K562 (cell line): ENCODE measurements at regions not wholly inside any gene's neighbourhood (a gene's known extent, or its start where the extent isn't known, plus 50 kb on each side); places are given as distances from the start of the nearest gene placed in this dataset.

ENCODE experiments used
- ATAC-seq: fragments of 200-7000 bp; cut with Tn5 transposase; 3 replicates; pipeline ENCODE4 v1.9.1; 2020; ENCODE audit warnings: moderate library complexity
- BruUV-seq: library from RNA; stranded (reverse); fragments of 400-500 nt; replicated peaks from 2 replicates; lab custom pipeline; 2021; lab: Mats Ljungman, UMichigan
- CTCF ChIA-PET: fragments of 300-600 bp; formaldehyde crosslinking; extraction: SDS; loops from one replicate; lab custom pipeline; 2021; ENCODE audit warnings: low intra/inter-chr PET ratio; lab: Yijun Ruan, JAX
- POLR2A ChIA-PET: fragments of 300-600, 350-650 bp; sonication (Branson Sonifier 250); formaldehyde crosslinking; extraction: SDS; loops from one replicate; lab custom pipeline; 2021; ENCODE audit warnings: antibody characterized with exemption, inconsistent platforms; lab: Yijun Ruan, JAX
- DNase-seq, 4 experiments: peaks; one replicate each; pipeline versions ENCODE4 v3.0.0 to v3.0.0-alpha.2; 2011 to 2018; ENCODE audit warnings: low spot score in 3 of 4, mixed read lengths in 3 of 4; ENCODE audit errors: extremely low read depth in 1 of 4
- FAIRE-seq: peaks from 2 replicates; lab custom pipeline; 2011; peaks lifted over from hg19 to GRCh38; lab: Jason Lieb, UNC
- H2AFZ ChIP-seq: 2 replicates; pipeline ENCODE4 v1.6.0; 2011; ENCODE audit warnings: low read depth, low read length, control low read depth, inconsistent platforms
- H3K27ac ChIP-seq: fragments of 200-600 bp; 3 replicates; pipeline ENCODE4 v1.8.0; 2011; ENCODE audit warnings: low read depth, mild to moderate bottlenecking, control low read depth, inconsistent platforms, low read length, moderate library complexity, mixed read lengths; ENCODE audit errors: extremely low read depth
- H3K27me3 ChIP-seq, 2 experiments: fragments of 300-600 bp in 1 of 2; 2 replicates in 1 of 2; 3 replicates in 1 of 2; pipeline versions ENCODE4 v1.6.0 to v1.8.0; 2011; ENCODE audit warnings: inconsistent platforms in 2 of 2, low read length in 2 of 2, mild to moderate bottlenecking in 1 of 2, mixed read lengths in 1 of 2, moderate library complexity in 1 of 2; ENCODE audit not compliant: control insufficient read depth in 2 of 2, insufficient read depth in 2 of 2
- H3K36me3 ChIP-seq: fragments of 300-600 bp; 3 replicates; pipeline ENCODE4 v1.8.0; 2011; ENCODE audit warnings: mild to moderate bottlenecking, low read length, inconsistent platforms; ENCODE audit not compliant: control insufficient read depth, insufficient read depth
- H3K4me1 ChIP-seq, 2 experiments: fragments of 200-600 bp in 1 of 2; replicated peaks in 1 of 2; 2 replicates in 1 of 2; 3 replicates in 1 of 2; pipeline versions ENCODE4 v1.5.1 to v1.8.0; 2011; ENCODE audit warnings: inconsistent platforms in 2 of 2, low read length in 2 of 2, mild to moderate bottlenecking in 1 of 2, mixed read lengths in 1 of 2, moderate library complexity in 1 of 2; ENCODE audit not compliant: control insufficient read depth in 2 of 2, insufficient read depth in 2 of 2
- H3K4me2 ChIP-seq: 2 replicates; pipeline ENCODE4 v1.6.1; 2011; ENCODE audit warnings: low read length, control low read depth, inconsistent platforms, mixed read lengths; ENCODE audit not compliant: insufficient read depth
- H3K4me3 ChIP-seq: fragments of 200-600 bp; sonication (generic), shearing (Covaris generic); 2 replicates; pipeline ENCODE4 v1.5.1; 2016; ENCODE audit warnings: control low read depth, inconsistent platforms
- H3K79me2 ChIP-seq: fragments of 200-600 bp; 3 replicates; pipeline ENCODE4 v1.8.0; 2011; ENCODE audit warnings: low read length, inconsistent platforms; ENCODE audit not compliant: control insufficient read depth, insufficient read depth
- H3K9ac ChIP-seq, 2 experiments: 2 replicates each; pipeline versions ENCODE4 v1.6.0 to v1.6.1; 2011; ENCODE audit warnings: low read depth in 2 of 2, low read length in 2 of 2, control low read depth in 1 of 2, inconsistent platforms in 1 of 2, mild to moderate bottlenecking in 1 of 2, mixed read lengths in 1 of 2; ENCODE audit not compliant: insufficient read depth in 1 of 2
- H3K9me1 ChIP-seq: one replicate; pipeline ENCODE4 v1.6.0; 2011; ENCODE audit warnings: inconsistent platforms, mild to moderate bottlenecking, low read length, moderate library complexity; ENCODE audit not compliant: control insufficient read depth, insufficient read depth
- H3K9me3 ChIP-seq: replicated peaks from 2 replicates; pipeline ENCODE4 v1.5.1; 2011; ENCODE audit warnings: low read depth, low read length, inconsistent platforms; ENCODE audit not compliant: control insufficient read depth, insufficient read depth
- H4K20me1 ChIP-seq: replicated peaks from 2 replicates; pipeline ENCODE4 v1.6.1; 2011; ENCODE audit warnings: low read length, inconsistent platforms, mixed read lengths; ENCODE audit not compliant: control insufficient read depth, insufficient read depth
- EP300 ChIP-seq: IDR thresholded peaks from 2 replicates; pipeline ENCODE4 v1.6.1; 2012; ENCODE audit warnings: low read length, improper control_type of control experiment
- ETS2 ChIP-seq: IDR thresholded peaks from 2 replicates; pipeline ENCODE4 v1.6.1; 2016; ENCODE audit warnings: borderline replicate concordance, missing genetic modification characterization, mild to moderate bottlenecking, moderate library complexity, missing compliant biosample characterization; ENCODE audit not compliant: poor library complexity, severe bottlenecking
- HNRNPH1 ChIP-seq: fragments of 200-400 bp; formaldehyde crosslinking; optimal IDR thresholded peaks from 2 replicates; pipeline ENCODE3; 2017; ENCODE audit warnings: low read depth, mild to moderate bottlenecking, low read length, moderate library complexity
- PML ChIP-seq: IDR thresholded peaks from 2 replicates; pipeline ENCODE4 v1.6.1; 2012; ENCODE audit warnings: low read length, inconsistent platforms
- SMAD4 ChIP-seq: fragments of 250-450 bp; sonication (Bioruptor Pico); conservative IDR thresholded peaks from 2 replicates; pipeline ENCODE4 v1.8.0; 2021; ENCODE audit warnings: inconsistent platforms, mild to moderate bottlenecking, moderate library complexity
- SMARCA5 ChIP-seq: fragments of 450-650 bp; IDR thresholded peaks from 2 replicates; pipeline ENCODE4 v1.6.1; 2016
- U2AF1 ChIP-seq: fragments of 200-400 bp; formaldehyde crosslinking; optimal IDR thresholded peaks from 2 replicates; pipeline ENCODE3; 2017; ENCODE audit warnings: mild to moderate bottlenecking, low read depth, low read length, moderate library complexity
- ZBTB1 ChIP-seq: sonication (generic); formaldehyde crosslinking; IDR thresholded peaks from 2 replicates; pipeline ENCODE4 v1.8.1; 2023; ENCODE audit warnings: missing genetic modification reagents, low read depth, mild to moderate bottlenecking, borderline replicate concordance
- ZBTB7A ChIP-seq: IDR thresholded peaks from 2 replicates; pipeline ENCODE4 v1.6.1; 2011; ENCODE audit warnings: low read depth, mild to moderate bottlenecking, low read length, moderate library complexity, borderline replicate concordance; ENCODE audit not compliant: control insufficient read depth
- ZNF197 ChIP-seq: fragments of 200-800 bp; sonication (Bioruptor generic); IDR thresholded peaks from 2 replicates; pipeline ENCODE4 v1.6.1; 2016; ENCODE audit warnings: low read depth, missing genetic modification characterization, missing compliant biosample characterization
- in situ Hi-C: fragments of 300-500 bp; cut with MboI; formaldehyde crosslinking; loops from 4 replicates; pipeline ENCODE4 v1.15.0; 2018; ENCODE audit warnings: inconsistent platforms, mixed read lengths
- intact Hi-C: fragments of 100-400 bp; cut with micrococcal nuclease; formaldehyde crosslinking; loops from 2 replicates; pipeline ENCODE4 v1.14.2; 2022

GRCh38 chr13:47890146-47890814, 110.8 kb downstream of the SUCLA2 start:
- TF ChIP-seq SMARCA5 (no peak), ZBTB7A (no peak), ETS2 (no peak), U2AF1 (no peak), PML (no peak), ZNF197 (CRISPR knock-in tag) (no peak), ZBTB1 (no peak), EP300 (no peak), SMAD4 (no peak), HNRNPH1 (no peak)
- 0 out of 3 replicates have a peak, but pooled peaks have one; percentile 34 for ATAC-seq
- DNase-seq, result no peak
- Histone ChIP-seq H3K27me3 (no peaks in the 10 kb centered on the region), H3K9me3 (no peaks in the 10 kb centered on the region), H2AFZ (no peak overlapping the region), H3K4me2 (no peak overlapping the region), H3K9me1 (no peaks in the 10 kb centered on the region), H4K20me1 (no peaks in the 10 kb centered on the region), H3K36me3 (no peaks in the 10 kb centered on the region), H3K4me3 (no peak overlapping the region), H3K79me2 (no peaks in the 10 kb centered on the region), H3K9ac (no peak overlapping the region), H3K27ac (no peak overlapping the region), H3K4me1 (no peaks in the 10 kb centered on the region)
- BruUV-seq, result no TSS peak
- no peak for FAIRE-seq
- in situ Hi-C loops (no loop called here), intact Hi-C loops (no loop called here)
- ChIA-PET CTCF (no interaction called here), POLR2A (no interaction called here)
